ENCODE measurements at regions not wholly inside any gene's neighbourhood (a gene's known extent, or its start where the extent isn't known, plus 50 kb on each side); places are given as distances from the start of the nearest gene placed in this dataset.

- peak; percentile 26 for DNase-seq
- no peak overlapping the region for H3K4me3 ChIP-seq
Observed at GRCh38 chr2:176584333-176584732, 315.1 kb downstream of the MTX2 start.

GRCh38 chr2:176585291-176585690, 316.0 kb downstream of the MTX2 start:
- Histone ChIP-seq H3K9me3 (no peaks in the 10 kb centered on the region), H3K4me3 (no peak overlapping the region), H3K36me3 (no peaks in the 10 kb centered on the region), H3K27me3 (no peaks in the 10 kb centered on the region)
- no peak for DNase-seq

More at GRCh38 chr2:176584333-176584732, 315.1 kb downstream of the MTX2 start:
- Histone ChIP-seq H3K27me3 (no peaks in the 10 kb centered on the region), H3K9me3 (no peaks in the 10 kb centered on the region), H3K36me3 (no peaks in the 10 kb centered on the region)

GRCh38 chr2:176585791-176586190, 316.5 kb downstream of the MTX2 start:
- H3K9me3 ChIP-seq: no peaks in the 10 kb centered on the region
- no peak for DNase-seq
- no peaks in the 10 kb centered on the region for H3K36me3 ChIP-seq
- H3K27me3 ChIP-seq: no peaks in the 10 kb centered on the region
- no peak overlapping the region for H3K4me3 ChIP-seq

- Histone ChIP-seq H3K36me3 (no peaks in the 10 kb centered on the region), H3K9me3 (no peaks in the 10 kb centered on the region), H3K27me3 (no peaks in the 10 kb centered on the region), H3K4me3 (no peak overlapping the region)
- DNase-seq: no peak
Observed at GRCh38 chr2:176589287-176589686, 320.0 kb downstream of the MTX2 start.

- DNase-seq: no peak
Observed at GRCh38 chr2:176589825-176590440, 320.7 kb downstream of the MTX2 start.

GRCh38 chr2:176592216-176592615, 323.0 kb downstream of the MTX2 start:
- Histone ChIP-seq H3K4me3 (no peak overlapping the region), H3K9me3 (no peaks in the 10 kb centered on the region), H3K36me3 (no peaks in the 10 kb centered on the region), H3K27me3 (no peaks in the 10 kb centered on the region)
- no peak for DNase-seq

More at GRCh38 chr2:176589825-176590440, 320.7 kb downstream of the MTX2 start:
- no peaks in the 10 kb centered on the region for H3K9me3 ChIP-seq
- no peak overlapping the region for H3K4me3 ChIP-seq
- no peaks in the 10 kb centered on the region for H3K27me3 ChIP-seq
- H3K36me3 ChIP-seq: no peaks in the 10 kb centered on the region

GRCh38 chr2:176595986-176596385, 326.7 kb downstream of the MTX2 start:
- no peaks in the 10 kb centered on the region for H3K27me3 ChIP-seq
- no peak overlapping the region for H3K4me3 ChIP-seq
- peak; percentile 3 for DNase-seq
- no peaks in the 10 kb centered on the region for H3K36me3 ChIP-seq
- no peaks in the 10 kb centered on the region for H3K9me3 ChIP-seq

- Histone ChIP-seq H3K27me3 (no peaks in the 10 kb centered on the region), H3K9me3 (no peaks in the 10 kb centered on the region), H3K4me3 (no peak overlapping the region), H3K36me3 (no peaks in the 10 kb centered on the region)
- DNase-seq: no peak
Observed at GRCh38 chr2:176597916-176598315, 328.7 kb downstream of the MTX2 start.

- no peak overlapping the region for H3K4me3 ChIP-seq
- no peaks in the 10 kb centered on the region for H3K36me3 ChIP-seq
- no peaks in the 10 kb centered on the region for H3K27me3 ChIP-seq
- no peaks in the 10 kb centered on the region for H3K9me3 ChIP-seq
- DNase-seq: no peak
Observed at GRCh38 chr2:176598351-176598750, 329.1 kb downstream of the MTX2 start.

GRCh38 chr2:176599796-176600485, 330.7 kb downstream of the MTX2 start:
- DNase-seq: no peak
- H3K27me3 ChIP-seq: no peaks in the 10 kb centered on the region
- H3K36me3 ChIP-seq: no peaks in the 10 kb centered on the region
- H3K9me3 ChIP-seq: no peaks in the 10 kb centered on the region
- no peak overlapping the region for H3K4me3 ChIP-seq

- DNase-seq: no peak
- Histone ChIP-seq H3K27me3 (no peaks in the 10 kb centered on the region), H3K9me3 (no peaks in the 10 kb centered on the region), H3K4me3 (no peak overlapping the region), H3K36me3 (no peaks in the 10 kb centered on the region)
Observed at GRCh38 chr2:176601066-176601465, 331.8 kb downstream of the MTX2 start.

- H3K9me3 ChIP-seq: no peaks in the 10 kb centered on the region
- no peak for DNase-seq
- no peak overlapping the region for H3K4me3 ChIP-seq
- no peaks in the 10 kb centered on the region for H3K27me3 ChIP-seq
- no peaks in the 10 kb centered on the region for H3K36me3 ChIP-seq
Observed at GRCh38 chr2:176612036-176612435, 342.8 kb downstream of the MTX2 start.

GRCh38 chr2:176612736-176613135, 343.5 kb downstream of the MTX2 start:
- no peaks in the 10 kb centered on the region for H3K36me3 ChIP-seq
- H3K9me3 ChIP-seq: no peaks in the 10 kb centered on the region
- H3K4me3 ChIP-seq: no peak overlapping the region
- peak; percentile 74 for DNase-seq
- no peaks in the 10 kb centered on the region for H3K27me3 ChIP-seq

GRCh38 chr2:176613323-176613987, 344.2 kb downstream of the MTX2 start:
- no peak overlapping the region for H3K4me3 ChIP-seq
- peak; percentile 60 for DNase-seq

GRCh38 chr2:176614049-176614448, 344.8 kb downstream of the MTX2 start:
- no peaks in the 10 kb centered on the region for H3K9me3 ChIP-seq
- DNase-seq: no peak
- H3K36me3 ChIP-seq: no peaks in the 10 kb centered on the region
- no peaks in the 10 kb centered on the region for H3K27me3 ChIP-seq
- no peak overlapping the region for H3K4me3 ChIP-seq

More at GRCh38 chr2:176613323-176613987, 344.2 kb downstream of the MTX2 start:
- Histone ChIP-seq H3K27me3 (no peaks in the 10 kb centered on the region), H3K9me3 (no peaks in the 10 kb centered on the region), H3K36me3 (no peaks in the 10 kb centered on the region)

- Histone ChIP-seq H3K4me3 (no peak overlapping the region), H3K36me3 (no peaks in the 10 kb centered on the region), H3K27me3 (no peaks in the 10 kb centered on the region), H3K9me3 (no peaks in the 10 kb centered on the region)
- DNase-seq: no peak
Observed at GRCh38 chr2:176614930-176615329, 345.7 kb downstream of the MTX2 start.

- Histone ChIP-seq H3K36me3 (no peaks in the 10 kb centered on the region), H3K4me3 (no peak overlapping the region), H3K9me3 (no peaks in the 10 kb centered on the region), H3K27me3 (no peaks in the 10 kb centered on the region)
- DNase-seq: no peak
Observed at GRCh38 chr2:176619504-176619903, 350.3 kb downstream of the MTX2 start.

- no peaks in the 10 kb centered on the region for H3K9me3 ChIP-seq
- DNase-seq: no peak
- no peak overlapping the region for H3K4me3 ChIP-seq
Observed at GRCh38 chr2:176621350-176621749, 352.1 kb downstream of the MTX2 start.

More at GRCh38 chr2:176621350-176621749, 352.1 kb downstream of the MTX2 start:
- no peaks in the 10 kb centered on the region for H3K36me3 ChIP-seq
- no peaks in the 10 kb centered on the region for H3K27me3 ChIP-seq
